Hippocampal formation (tissue), 2 donors: ENCODE measurements at regions not wholly inside any gene's neighbourhood (a gene's known extent, or its start where the extent isn't known, plus 50 kb on each side); places are given as distances from the start of the nearest gene placed in this dataset.

ENCODE experiments used
- DNase-seq, 2 donors: peaks; one replicate each; lab custom pipeline; 2025; lab: John Stamatoyannopoulos, UW

DNA sequence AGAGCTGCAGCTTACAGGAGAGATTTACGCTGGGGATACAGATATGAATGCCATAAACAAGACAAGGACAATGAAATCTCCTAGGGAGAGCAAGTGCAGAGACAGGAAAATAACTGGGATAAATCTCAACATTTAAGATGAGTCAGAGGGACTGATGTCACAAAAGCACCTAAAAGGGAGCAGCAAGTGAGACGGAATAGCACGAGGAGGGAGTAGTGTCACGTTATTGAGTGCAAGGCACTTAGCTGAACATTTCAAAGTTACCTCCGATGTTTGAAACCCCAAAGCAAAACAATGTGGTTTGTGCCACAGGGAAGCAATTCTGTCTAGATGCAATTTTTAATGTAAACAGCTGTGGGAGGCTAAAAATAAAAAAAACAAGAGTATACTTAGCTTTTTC lies 1131.7 kb upstream of the EYS start:
- no peak for DNase-seq

DNA sequence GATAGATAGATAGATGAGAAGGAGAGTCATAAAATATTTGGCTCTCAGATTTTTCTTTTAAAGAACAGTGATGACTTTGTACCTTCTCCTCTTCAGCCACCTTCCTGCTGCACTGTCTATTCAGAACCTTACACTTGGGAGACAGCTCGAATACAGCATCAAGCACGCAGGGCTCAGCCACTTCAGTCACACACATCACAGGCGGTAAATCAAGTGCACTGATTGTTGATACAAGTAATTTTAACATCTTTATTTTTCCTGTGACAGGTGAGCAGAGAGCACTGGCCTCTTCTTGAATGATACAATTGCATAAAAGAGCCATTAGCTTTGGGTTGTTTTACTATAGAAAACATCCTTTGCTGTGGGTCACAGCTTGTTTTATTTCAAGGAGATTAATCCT lies 1118.5 kb upstream of the EYS start:
- no peak for DNase-seq

DNA sequence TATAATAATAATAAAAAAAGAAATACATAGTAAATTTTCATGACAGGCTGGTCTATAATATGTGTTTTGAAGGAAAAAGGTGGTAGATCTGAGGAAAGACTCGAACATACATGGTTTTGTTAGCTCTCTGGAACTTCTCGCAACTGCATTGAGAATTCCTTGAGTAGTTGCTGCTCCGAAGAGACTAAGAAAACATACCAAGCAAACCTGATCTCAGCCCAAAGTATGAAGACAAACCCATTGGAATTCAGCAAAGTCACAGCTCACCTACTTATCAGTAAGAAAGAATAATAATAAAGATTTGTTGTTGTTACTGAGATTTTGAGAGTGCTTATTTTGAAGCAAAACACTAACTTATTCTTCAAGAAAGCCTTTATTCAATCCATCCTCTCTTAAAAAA lies 1107.1 kb upstream of the EYS start:
- no peak for DNase-seq

DNA sequence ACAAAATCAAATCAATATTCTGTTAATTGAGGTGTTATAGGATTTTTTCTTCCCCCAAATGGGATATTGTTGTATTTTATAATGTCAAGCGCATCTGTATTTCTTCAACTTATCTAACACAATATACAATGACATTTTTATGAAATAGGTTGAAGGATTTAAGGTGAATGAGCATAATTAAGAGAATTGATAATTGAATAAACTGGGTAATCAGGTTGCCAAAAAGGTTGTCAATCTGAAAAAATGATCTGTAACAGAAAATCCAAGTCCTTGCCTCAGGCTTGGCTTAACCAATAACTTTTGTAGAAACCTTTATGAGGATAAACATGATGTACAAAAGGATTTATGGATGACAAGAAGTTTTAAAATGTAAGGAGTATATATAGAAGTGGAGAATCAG lies 1101.7 kb upstream of the EYS start:
- no peak for DNase-seq

DNA sequence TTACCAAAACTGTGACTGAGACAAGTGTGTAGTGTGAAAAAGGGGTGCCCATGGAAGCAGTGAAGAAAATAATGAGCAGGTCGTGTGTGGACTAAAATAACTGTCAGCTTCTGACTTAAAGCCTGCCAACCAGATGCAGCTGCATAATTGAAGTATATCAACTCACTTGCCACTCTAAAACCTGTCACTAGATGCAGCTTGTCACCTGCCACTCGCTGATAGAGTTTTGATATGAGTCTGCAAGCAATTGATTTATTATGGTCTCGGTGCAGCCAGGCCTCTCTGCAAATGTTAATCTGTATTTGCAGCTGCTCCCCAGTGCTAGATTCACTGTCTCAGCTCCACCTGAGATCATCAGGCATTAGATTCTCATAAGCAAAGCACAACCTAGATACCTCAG lies 1090.0 kb upstream of the EYS start:
- no peak for DNase-seq

DNA sequence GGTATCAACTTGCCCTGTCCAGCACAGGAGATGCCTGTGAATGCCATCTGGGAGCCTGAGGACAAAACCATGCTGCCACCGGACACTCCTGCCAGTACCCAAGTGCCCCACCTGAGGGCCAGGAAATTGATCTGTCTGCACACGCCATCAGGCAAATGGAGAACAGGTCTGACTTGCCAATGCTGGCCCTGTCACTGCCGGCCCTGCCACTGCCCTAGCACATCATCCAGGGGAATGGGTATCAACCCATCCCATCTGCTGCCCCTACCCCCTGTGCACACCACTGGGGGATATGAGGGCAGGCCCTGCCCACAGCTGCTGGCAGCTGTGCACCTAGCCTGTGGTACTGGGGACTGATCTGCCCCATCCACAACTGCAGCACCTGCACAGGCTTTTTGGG lies 1081.6 kb upstream of the EYS start:
- no peak for DNase-seq

DNA sequence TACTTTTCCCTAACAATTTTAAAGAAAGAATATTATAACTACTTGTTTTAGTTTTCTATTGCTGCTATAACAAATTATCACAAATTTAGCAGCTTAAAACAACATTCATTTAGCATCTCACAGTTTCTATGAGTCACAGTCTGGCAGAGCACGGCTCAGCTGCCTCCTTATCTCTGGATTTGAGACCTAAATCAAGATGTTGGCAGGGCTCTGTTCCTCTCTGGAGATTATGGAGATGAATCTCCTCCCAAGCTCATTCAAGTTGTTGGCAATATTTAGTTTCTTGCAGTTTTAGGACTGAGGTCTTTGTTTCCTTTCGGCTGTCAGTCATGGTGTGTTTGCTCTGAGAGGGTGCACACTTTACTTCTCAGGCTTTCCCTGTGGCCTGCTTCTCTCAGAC lies 1065.8 kb upstream of the EYS start:
- no peak for DNase-seq

DNA sequence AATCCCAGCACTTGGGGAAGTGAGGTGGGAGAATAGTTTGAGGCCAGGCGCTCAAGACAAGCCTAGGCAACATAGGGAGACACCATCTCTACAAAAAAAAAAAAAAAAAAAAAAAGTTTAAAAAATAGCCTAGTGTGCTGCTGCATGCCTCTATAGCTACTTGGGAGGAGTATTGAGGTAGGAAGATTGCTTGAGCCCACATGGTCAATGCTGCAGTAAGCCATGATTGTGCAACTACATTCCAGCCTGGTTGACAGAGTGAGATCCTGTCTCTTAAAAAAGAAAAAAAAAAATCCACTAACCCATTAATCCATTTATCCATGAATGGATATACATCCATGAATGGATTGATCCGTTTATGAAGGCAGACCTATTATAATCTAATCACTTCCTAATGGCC lies 1064.6 kb upstream of the EYS start:
- no peak for DNase-seq

DNA sequence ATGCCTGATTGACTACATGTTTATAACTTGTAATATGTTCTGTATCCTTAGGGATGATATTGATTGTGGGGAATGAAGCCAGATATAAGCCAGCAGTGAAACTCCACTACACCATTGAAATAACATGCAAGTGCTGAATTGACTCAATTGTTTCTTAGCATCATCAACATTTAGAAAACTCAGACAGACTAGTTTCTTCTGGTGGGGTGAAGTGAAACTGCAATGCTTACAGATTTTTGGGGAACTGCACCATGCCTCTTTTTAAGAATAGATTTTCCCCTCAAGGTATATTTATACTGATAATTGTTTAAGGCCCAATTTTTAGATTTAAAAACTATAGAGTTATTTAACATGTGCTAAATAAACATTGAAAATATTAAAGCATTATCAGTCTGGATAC lies 1044.6 kb upstream of the EYS start:
- no peak for DNase-seq

DNA sequence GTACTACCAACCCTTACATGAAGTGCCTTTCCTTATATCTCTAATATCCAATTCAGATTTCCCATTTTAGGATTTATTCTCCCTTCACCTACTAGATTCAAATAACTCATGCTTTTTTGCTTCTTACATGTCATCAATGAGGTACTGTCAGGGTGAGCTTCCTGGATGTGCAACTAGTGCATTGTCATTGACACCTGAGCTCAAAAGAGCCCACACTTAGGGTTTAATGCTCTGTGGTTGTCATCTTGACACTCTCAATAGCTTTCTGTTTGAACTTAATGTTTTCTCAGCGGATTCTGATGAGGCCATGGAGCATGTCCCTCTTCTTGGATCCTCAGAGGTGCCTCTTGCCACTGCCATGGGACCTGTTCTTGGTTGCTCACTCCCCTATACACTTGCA lies 1033.3 kb upstream of the EYS start:
- no peak for DNase-seq

DNA sequence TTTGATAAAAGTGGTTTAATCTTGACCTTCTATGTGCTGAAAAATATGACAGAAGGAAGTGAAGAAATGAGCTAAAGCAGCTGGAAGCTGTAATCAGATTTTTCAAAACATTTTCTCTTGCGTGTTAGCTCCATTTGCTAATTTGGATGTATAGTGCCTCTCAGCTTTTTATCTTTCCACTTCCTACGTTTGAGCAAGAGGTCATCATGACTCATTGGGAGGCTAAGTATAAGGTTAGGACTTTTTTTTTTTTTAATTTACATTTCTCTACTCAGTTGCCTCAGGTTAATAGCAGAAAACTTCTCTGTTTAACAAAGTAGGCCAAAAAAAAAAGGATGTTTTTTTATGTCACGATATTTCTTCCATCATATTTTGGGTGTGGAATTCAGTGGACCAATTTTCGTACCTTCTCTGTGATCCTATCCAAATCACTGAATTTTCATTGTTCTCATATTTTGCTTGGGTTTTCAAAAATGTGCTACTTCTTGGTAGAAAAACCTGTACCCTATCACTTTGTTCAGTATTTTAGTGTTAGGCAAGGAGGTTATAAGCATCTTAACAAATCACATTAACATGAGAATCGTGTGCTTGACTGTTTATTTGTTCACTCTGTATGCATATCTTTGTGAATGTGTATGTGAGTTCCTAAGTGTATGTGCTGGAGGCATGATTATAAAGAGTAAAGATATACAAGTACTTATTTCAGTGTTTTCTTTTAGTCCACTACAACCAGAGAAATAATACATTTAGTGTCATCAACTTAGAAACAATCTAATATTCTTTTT lies 1028.3 kb upstream of the EYS start:
- DNase-seq, result no peak

DNA sequence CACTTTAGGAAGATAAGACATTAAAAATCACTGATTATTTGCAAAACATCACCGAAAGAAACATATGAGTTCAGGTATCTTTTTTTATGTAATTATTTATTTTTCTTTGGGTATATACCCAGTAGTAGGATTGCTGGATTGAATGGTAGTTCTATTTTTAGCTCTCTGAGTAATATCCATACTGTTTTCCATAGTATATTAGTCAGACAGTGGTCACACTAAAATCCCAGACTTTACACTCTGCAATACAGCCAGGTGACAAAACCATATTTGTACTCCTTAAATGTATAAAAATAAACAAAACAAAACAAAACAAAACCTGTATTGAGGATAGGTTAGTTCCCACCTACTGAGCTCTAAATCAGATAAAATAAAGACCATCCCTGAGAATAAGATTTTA lies 1024.3 kb upstream of the EYS start:
- no peak for DNase-seq

DNA sequence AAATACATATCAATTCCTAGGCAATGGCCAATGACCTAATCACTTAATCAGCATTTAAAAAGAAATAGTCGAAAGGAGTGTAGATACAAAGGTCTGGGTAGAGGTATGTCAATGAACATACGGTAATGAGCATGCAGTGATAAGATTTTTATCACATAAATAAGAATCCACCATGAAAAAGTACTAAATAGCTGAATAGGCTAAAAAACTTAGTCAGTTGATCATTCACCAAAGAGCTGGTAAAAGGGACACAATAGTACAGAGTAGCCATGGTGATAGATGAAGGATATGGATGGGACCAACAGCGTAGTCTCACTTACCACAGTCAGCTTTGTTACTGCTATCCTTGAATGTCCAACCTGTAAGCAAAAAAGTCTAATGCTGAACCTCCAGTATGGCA lies 1018.6 kb upstream of the EYS start:
- no peak for DNase-seq

DNA sequence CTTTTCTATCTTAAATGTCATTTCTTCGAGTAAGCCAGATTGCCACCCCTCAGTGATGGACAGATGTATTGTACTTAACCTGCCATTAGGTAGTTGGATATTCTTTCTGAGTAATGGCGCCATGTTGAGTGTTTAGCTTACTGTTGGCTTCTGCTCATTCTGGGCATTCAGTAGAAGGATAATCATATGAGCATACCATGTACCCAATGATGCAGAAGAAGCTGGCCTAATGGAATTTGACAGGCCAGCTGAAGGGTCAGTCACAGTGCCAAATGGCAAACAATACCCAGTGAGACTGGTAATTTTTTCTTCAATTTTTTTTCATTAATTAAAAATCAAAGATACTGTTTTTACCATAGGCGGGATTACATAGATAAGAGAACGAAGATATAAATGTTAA lies 1010.8 kb upstream of the EYS start:
- DNase-seq, result no peak

DNA sequence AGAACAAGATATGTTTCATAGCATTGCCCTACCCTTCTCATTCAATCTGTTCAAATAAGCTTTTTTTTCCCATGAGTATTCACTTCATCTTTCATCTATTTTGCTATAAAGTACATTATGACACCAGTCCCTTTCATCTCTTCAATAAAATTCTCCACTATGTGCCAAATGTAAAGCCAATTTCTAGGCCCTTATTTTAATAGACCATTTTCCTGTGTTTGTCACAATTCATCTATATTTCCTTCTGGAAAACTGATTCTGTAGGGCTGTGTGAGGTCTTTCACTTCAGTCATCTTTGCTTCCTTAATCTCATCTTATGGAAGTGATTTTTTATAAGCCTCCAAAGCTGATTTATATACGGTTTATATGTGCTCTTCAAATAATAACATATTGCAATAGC lies 992.4 kb upstream of the EYS start:
- DNase-seq, result no peak

DNA sequence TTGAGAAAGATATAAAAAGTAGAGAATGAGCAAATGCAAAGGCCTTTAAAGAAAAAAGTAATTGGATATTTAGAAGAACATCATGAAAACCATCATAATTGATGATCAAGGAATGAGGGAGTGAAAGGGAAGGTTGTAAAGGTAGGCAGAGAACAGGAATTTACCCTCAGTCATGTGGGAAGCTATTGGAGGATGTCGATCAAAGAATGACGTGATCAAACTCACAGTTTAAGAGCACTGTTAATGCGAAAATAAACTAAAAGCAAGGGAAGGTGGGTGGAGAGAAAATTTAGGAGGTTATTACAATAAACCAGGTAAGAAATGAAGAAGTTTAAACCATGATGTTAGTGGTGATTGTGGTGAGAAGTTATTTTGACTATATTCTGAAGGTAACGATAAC lies 982.6 kb upstream of the EYS start:
- DNase-seq, result no peak

DNA sequence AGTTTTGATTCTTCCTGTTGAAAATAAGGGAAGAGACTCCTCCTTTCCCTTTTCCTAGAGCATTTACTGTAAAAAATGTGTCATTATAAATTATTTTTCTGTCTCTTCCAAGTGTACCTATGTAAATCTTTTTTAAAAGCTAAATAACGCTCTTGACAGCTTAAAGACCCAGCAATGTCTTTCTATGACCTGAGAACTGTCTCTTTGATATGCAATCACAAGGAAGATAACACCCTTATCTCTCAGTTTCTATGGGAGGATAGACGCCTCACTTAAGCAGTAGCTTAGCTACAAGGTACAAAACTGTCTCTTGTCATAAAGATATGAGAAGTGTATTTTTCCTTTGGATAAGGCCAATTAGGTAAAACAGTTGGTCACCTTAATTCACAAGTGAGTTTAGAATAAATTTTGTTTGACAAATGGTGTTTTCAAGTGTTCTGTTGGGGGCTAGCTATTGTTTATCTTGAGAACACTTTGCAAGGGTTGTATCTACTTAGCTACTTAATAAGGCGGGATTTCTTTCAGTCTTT lies 980.6 kb upstream of the EYS start:
- DNase-seq, result no peak

DNA sequence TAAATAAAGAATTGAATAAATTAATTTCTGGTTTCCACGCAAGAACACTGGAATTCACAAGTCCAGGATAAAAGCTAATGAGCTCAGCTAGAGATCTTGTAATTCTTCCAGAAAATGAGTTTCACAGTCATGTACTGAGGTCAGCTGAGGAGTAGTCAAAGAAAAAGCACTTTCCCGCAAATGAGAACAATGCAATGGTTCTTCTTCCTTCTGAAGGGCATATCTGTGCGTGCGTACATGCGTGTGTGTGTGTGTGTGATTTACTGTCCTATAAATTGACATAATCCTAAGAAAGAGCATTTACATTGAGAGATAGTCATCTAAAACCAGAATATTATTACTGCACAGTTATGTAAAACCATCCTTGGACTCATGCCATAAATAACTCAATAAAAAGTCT lies 968.9 kb upstream of the EYS start:
- DNase-seq, result no peak

DNA sequence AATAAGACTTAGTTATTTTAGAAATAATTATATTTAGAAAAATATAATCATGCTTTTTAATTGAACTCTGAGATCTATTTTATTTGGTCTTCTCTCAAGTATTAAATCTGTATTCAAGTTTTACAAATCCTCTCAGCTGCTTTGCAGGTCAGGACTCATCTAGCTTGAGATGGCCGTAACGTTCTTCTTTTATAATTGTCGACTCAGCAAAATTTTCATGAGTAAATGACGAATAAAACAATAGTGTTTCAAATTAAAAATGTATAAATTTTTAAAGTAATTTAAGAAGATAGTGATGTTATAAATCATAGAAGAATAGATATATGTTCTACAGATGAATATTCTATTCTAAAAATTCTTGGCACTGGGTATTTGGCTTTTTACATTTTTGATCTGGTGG lies 957.1 kb upstream of the EYS start:
- DNase-seq, result no peak

DNA sequence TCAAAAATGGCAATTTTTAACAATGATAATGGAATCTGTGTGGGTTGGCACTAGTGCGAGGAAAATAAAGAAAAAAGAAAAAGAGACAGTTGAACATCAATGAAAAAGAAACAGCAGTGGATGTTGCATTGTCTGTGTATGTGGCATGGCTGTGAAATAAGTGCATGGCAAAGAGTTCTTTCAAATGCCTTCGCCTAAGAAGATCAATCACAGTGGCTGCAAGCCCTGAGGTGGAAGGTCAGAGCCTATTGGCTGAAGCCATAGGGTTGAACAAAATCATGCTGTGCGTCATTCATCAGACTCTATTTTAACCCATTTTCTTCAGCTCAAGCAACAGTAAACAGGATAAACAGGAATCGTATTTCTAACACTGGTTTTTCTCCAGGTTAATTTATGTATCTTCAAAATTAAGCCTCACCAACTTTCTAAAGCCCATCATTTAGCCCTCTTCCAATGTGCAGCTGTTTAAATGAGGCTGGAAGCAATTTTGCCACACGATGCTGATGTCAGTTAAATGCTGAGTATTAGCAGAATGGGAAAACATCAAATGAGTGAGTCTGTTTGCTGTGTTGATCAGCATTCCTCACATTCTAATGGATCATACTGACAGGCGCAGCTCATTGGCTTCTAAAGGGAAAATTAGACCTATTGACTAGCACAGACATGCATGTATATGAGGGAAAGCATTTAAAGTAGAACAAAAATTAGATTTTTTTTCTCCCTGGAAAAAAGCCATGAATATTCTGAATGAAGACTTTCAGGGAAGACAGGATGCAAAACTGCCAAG lies 955.9 kb upstream of the EYS start:
- DNase-seq, result no peak

DNA sequence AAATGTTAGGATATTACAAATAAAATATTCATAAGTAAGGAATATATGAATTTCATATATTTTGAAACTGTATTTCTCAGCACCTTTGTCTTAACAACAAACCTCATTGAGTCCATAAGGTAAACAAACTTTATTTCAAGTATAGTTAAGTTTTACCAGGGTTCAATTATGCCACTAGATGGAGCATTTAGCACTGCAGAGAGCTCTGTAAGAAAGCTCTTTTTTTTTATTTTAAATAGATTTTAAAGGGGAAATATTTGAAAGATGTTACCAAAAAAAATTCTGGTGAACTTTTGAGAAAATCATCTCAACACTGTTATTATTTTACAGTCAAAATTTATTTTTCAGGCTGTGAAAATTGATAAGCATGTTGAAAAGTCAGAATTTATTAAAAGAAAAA lies 955.2 kb upstream of the EYS start:
- peak in 1 of 2 donors; percentile 2 for DNase-seq

DNA sequence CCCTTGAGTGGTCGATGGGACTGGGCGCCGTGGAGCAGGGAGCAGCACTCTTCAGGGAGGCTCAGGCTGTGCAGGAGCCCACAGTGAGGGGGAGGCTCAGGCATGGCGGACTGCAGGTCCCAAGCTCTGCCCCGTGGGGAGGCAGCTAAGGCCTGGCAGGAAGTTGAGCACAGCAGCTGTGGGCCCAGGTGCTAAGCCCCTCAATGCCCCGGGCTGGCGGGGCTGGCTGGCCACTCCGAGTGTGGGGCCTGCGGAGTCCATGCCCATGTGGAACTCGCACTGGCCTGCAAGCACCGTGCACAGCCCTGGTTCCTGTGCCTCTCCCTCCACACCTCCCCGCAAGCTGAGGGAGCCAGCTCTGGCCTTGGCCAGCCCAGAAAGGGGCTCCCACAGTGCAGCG lies 948.4 kb upstream of the EYS start:
- DNase-seq, result no peak

DNA sequence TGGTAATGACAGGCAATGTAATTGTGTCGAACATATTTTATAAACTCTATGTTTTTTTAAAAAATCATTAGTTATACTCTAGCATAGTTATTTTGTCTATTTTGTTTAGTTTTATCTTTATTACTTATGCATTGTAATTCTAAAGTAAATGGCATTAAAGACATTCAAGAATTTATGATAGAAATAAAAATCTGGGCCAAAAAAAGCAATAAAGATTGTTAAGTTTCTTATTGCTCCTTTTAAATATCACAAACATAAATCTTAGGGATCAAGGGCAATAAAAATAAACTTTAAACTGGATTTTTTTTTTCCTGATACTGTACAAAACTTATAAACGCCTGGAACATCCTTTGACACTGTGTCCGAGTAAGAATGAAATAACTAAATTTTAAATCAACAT lies 931.5 kb upstream of the EYS start:
- no peak for DNase-seq

DNA sequence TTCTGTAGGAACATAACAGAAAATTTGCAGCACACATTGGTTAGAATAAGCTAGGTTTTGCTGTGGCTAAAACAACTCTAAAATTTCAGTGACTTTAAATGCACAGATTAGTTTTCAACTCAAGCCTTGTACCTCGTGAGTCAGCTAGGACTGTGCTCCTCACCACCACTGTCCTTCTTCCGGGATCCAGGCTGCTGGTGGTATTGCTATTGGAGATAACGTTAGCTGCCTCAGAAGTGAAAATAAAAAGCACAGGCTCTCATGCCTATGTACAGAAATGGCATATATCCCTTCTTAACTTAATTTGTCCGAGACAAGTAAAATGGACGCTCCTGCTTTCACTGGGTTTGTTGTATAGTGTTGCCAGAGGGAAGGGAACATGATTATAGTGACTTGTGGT lies 931.1 kb upstream of the EYS start:
- no peak for DNase-seq
